H1 (cell line): ENCODE measurements at regions not wholly inside any gene's neighbourhood (a gene's known extent, or its start where the extent isn't known, plus 50 kb on each side); places are given as distances from the start of the nearest gene placed in this dataset.

ENCODE experiments used
- EP300 ChIP-seq, 2 experiments: IDR thresholded peaks; 1 replicate in 1 of 2; 2 replicates in 1 of 2; pipeline ENCODE4 v1.6.1; 2011 to 2012; ENCODE audit warnings: low read depth in 2 of 2, low read length in 2 of 2, mild to moderate bottlenecking in 2 of 2, borderline replicate concordance in 1 of 2, inconsistent platforms in 1 of 2, moderate library complexity in 1 of 2
- SP2 ChIP-seq: IDR thresholded peaks from 2 replicates; pipeline ENCODE4 v1.6.1; 2012; ENCODE audit warnings: mild to moderate bottlenecking, low read length, inconsistent platforms
- YY1 ChIP-seq: IDR thresholded peaks from 2 replicates; pipeline ENCODE4 v1.6.1; 2011; ENCODE audit warnings: low read depth, mild to moderate bottlenecking, low read length

DNA sequence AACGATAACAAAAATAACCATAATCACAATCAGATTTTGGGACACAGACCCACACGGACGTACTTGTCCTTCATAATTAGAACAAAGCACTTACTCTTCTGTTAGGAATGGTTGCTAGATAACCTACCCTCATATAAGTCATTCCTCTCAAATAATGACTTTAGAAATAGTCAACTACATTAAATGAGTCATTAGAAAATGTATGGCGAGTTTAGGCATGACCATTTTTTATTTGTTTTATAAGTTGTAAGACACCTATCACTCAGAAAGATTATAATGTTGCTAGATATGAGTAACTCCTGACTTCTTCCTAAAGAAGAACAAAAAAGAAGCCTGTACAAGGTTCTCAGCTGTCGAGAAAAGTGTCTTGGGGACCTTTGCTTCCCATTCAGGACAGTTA is 1637.5 kb upstream of the PCDH7 start (continued):
- TF ChIP-seq EP300 (IDR thresholded peaks at IDR 0.05; ENCODE audit: borderline replicate concordance in 1 of 2, low read depth in 2 of 2, low read length in 2 of 2) (no peak), YY1 (no peak), SP2 (no peak)
- TF ChIP-seq, all 59 proteins: peak for 0
